Motor neuron (in vitro differentiated cells): ENCODE measurements at regions not wholly inside any gene's neighbourhood (a gene's known extent, or its start where the extent isn't known, plus 50 kb on each side); places are given as distances from the start of the nearest gene placed in this dataset.

Source experiments
- ATAC-seq, 8 experiments: fragments of 200-7000 bp; cut with Tn5 transposase; replicated peaks in 6 of 8; 2 replicates each; pipeline ENCODE4 v1.8.0; 2021; ENCODE audit warnings: mild to moderate bottlenecking in 8 of 8, moderate library complexity in 8 of 8
- H3K27ac ChIP-seq, 2 donors: fragments of 250-450 bp; sonication (Bioruptor Pico); 2 replicates each; pipeline ENCODE4 v1.9.0; 2021; ENCODE audit warnings: antibody characterized with exemption in 2 of 2, mild to moderate bottlenecking in 2 of 2, moderate library complexity in 1 of 2
- H3K4me1 ChIP-seq, 2 donors: fragments of 250-450 bp; sonication (Bioruptor Pico); replicated peaks in 1 of 2; 2 replicates each; pipeline ENCODE4 v1.6.1; 2021; ENCODE audit warnings: antibody characterized with exemption in 2 of 2, mild to moderate bottlenecking in 2 of 2, moderate library complexity in 1 of 2
- H3K4me3 ChIP-seq, 5 donors: fragments of 250-450 bp; sonication (Bioruptor Pico); 2 replicates each; pipeline ENCODE4 v1.9.0; 2021; ENCODE audit warnings: antibody characterized with exemption in 5 of 5, mild to moderate bottlenecking in 5 of 5, moderate library complexity in 4 of 5
- WGBS, 10 experiments: fragments of 450-650 bp; shearing (Covaris generic); methylation state at CpG; one replicate each; pipeline ENCODE4 v1.0.0; 2022; 5-methylcytosine and 5-hydroxymethylcytosine counted together
- in situ Hi-C, 9 experiments: fragments of 400-800 bp; cut with MboI; loops; one replicate each; pipeline ENCODE4 v1.15.0; 2021; ENCODE audit warnings: low sequenced_read_pairs in 9 of 9, low pct_unique_long_range_greater_than_20kb in 2 of 9; ENCODE audit not compliant: unreplicated experiment in 9 of 9

GRCh38 chr18:2303517-2304238 is 267.6 kb downstream of the METTL4 start:
- no peak overlapping the region for H3K27ac ChIP-seq
- H3K4me1 ChIP-seq = peaks cover 0 to 3% of the 10 kb centered on the region in 2 donors
- in situ Hi-C loops = no loop called here
- WGBS, 10 experiments = 20 to 92% (median 64%) methylated on average over 1 to 3 of the region's 3 CpGs; no CpG with 5 or more reads in 2 of the 10 experiments
- peak in 2 of 8 experiments; percentile 10 to 22 for ATAC-seq
- no peak overlapping the region for H3K4me3 ChIP-seq

DNA sequence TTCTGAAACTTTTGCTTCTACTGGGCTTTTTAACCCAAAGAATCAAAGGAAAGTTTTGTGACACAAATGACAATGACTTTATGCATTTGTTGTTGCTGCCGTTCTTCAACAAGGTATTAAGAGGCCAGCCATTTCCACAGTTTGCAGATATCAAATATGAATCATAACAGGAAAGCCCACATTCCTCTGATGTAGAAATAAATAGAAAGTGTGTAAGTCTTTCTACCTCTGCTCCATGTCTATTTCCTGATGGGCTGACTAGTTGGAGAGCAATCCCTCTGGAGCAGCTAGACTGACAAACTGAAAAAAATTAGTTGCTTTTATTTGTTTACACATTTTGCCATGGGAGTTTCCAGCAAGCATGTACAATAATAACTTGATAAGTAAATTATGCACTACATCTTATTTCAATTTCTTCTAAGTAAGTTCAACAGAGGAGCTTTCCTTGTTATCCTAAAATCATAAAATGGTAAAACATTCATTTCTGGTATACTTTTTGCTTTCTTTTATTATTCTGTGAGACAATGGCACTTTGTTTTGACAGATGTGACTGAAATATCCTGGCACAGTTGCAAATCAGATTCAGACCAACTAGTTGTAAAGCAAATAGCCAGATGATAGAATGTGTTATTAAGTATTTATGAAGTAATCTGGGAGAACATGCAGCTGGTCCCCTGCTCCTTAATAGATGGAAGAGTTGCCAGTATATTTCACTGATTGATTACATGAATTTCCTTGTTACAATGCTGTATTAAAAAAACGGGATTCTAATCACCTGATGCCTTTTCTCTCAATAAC is 266.7 kb downstream of the METTL4 start:
- Histone ChIP-seq H3K4me1 (peaks cover 0 to 3% of the 10 kb centered on the region in 2 donors), H3K4me3 (no peak overlapping the region), H3K27ac (no peak overlapping the region)
- in situ Hi-C loops = no loop called here
- peak in 3 of 8 experiments; percentile 24 to 39 (median 29) for ATAC-seq
- WGBS, 10 experiments = 0 to 71% (median 31%) methylated on average over 1 to 2 of the region's 2 CpGs; no CpG with 5 or more reads in 2 of the 10 experiments

GRCh38 chr18:2306606-2307005 is 264.7 kb downstream of the METTL4 start:
- H3K4me1 ChIP-seq = peaks cover 0 to 3% of the 10 kb centered on the region in 2 donors
- no peak overlapping the region for H3K4me3 ChIP-seq
- in situ Hi-C loops = no loop called here
- H3K27ac ChIP-seq = no peak overlapping the region
- ATAC-seq = no peak

GRCh38 chr18:2310886-2311285 is 260.4 kb downstream of the METTL4 start:
- ATAC-seq = no peak
- in situ Hi-C loops = no loop called here
- 32 to 100% (median 70%) methylated on average over 1 to 8 of the region's 9 CpGs; no CpG with 5 or more reads in 1 of the 10 experiments for WGBS, 10 experiments

GRCh38 chr18:2312440-2312839 is 258.9 kb downstream of the METTL4 start:
- no peak for ATAC-seq
- in situ Hi-C loops = no loop called here
- 45 to 100% (median 77%) methylated on average over 1 to 4 of the region's 4 CpGs for WGBS, 10 experiments
- Histone ChIP-seq H3K27ac (no peak overlapping the region), H3K4me3 (no peak overlapping the region), H3K4me1 (no peaks in the 10 kb centered on the region)

More at GRCh38 chr18:2310886-2311285, 260.4 kb downstream of the METTL4 start:
- H3K4me1 ChIP-seq = no peaks in the 10 kb centered on the region
- H3K27ac ChIP-seq = no peak overlapping the region
- H3K4me3 ChIP-seq = no peak overlapping the region

- Histone ChIP-seq H3K27ac (no peak overlapping the region), H3K4me3 (no peak overlapping the region), H3K4me1 (no peaks in the 10 kb centered on the region)
- WGBS, 10 experiments = 22 to 100% (median 88%) methylated on average over 1 to 3 of the region's 3 CpGs; no CpG with 5 or more reads in 1 of the 10 experiments
- ATAC-seq = no peak
- in situ Hi-C loops = no loop called here
These were observed 258.0 kb downstream of the METTL4 start for GRCh38 chr18:2313332-2313731.

GRCh38 chr18:2316082-2316750 is 255.1 kb downstream of the METTL4 start:
- in situ Hi-C loops = no loop called here
- H3K4me1 ChIP-seq = no peaks in the 10 kb centered on the region
- ATAC-seq = peak in 1 of 8 experiments; percentile 44
- WGBS, 10 experiments = 43 to 100% (median 83%) methylated on average over 1 to 3 of the region's 3 CpGs
- no peak overlapping the region for H3K27ac ChIP-seq
- no peak overlapping the region for H3K4me3 ChIP-seq

- WGBS, 10 experiments = 0 to 84% (median 72%) methylated on average over 1 to 5 of the region's 5 CpGs; no CpG with 5 or more reads in 1 of the 10 experiments
- in situ Hi-C loops = no loop called here
- Histone ChIP-seq H3K4me3 (no peak overlapping the region), H3K4me1 (no peaks in the 10 kb centered on the region), H3K27ac (no peak overlapping the region)
- peak in 2 of 8 experiments; percentile 73 to 78 for ATAC-seq
These were observed 254.3 kb downstream of the METTL4 start for GRCh38 chr18:2316751-2317696.

DNA sequence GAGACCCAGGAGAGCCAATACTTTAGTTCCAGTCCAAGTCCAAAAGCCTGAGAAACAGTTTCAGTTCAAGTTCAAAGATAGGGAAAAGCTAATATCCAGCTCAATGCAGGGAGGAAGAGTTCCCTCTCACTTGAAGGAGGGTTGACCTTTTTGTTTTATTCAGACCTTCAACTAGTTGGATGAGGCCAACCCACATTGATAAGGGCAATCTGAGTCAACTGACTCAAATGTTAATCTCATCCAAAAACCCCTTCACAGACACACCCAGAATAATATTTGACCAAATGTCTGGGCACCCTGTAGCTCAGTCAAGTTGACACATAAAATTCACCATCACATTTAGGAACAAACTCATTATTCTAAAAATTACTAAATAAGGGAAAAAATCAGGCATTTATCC is 246.8 kb downstream of the METTL4 start:
- in situ Hi-C loops = no loop called here
- no peaks in the 10 kb centered on the region for H3K4me1 ChIP-seq
- H3K4me3 ChIP-seq = no peak overlapping the region
- H3K27ac ChIP-seq = no peak overlapping the region
- no peak for ATAC-seq

DNA sequence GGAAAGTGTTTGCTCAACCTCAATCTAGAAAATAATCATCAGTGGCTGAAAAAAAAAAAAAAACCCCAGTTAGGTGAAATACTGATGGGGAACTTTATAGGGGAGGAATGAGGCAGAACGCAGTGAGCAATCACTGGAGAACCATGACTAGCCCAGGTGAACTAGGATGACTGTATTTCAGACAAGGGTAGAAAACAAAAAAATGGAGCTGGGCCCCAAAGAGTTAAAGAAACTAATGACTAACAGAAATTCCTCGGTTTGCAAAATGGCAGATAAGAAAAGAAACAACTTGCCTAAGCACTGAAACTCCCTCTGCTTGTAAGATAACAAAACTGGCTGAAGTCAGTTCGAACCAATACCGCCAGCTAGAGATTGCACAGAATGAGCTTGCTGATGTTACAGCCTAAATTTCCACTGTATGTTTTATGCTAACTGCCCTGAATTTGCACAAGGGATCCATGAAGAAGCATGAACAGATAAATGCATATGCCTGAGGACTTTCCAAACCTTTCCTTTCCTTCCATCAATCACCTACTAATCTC is 245.9 kb downstream of the METTL4 start:
- no peak overlapping the region for H3K27ac ChIP-seq
- 28 to 86% (median 62%) methylated on average over 1 to 4 of the region's 4 CpGs for WGBS, 10 experiments
- no peaks in the 10 kb centered on the region for H3K4me1 ChIP-seq
- in situ Hi-C loops = loop anchor here in 1 of 9 experiments (25.0 kb wide), 2 partner anchors 88 to 187 kb away; no protein-coding TSS in a partner anchor
- no peak overlapping the region for H3K4me3 ChIP-seq
- peak in 2 of 8 experiments; percentile 28 to 32 for ATAC-seq

DNA sequence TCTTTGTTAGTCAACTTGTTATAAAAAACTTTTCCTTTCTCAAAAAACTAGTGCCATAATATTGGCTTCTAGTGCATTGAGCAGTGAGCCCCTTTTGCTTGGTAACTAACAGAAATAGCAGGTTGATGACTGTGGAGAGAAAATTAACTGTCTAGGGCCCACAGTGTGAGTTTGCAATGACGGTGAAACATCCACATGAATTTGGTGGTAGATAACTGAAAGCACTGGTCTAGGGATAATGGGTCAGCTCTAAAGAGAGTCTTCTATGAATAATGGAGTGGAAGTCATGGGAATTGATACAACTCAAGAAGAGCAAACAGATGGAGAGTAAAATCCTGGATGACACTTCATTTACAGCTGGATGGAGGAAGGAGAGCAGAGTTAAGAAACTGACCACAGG is 245.4 kb downstream of the METTL4 start:
- WGBS, 10 experiments = 14 to 100% (median 83%) methylated on average over 1 of the region's 1 CpG; no CpG with 5 or more reads in 1 of the 10 experiments

GRCh38 chr18:2326999-2327398 is 244.3 kb downstream of the METTL4 start:
- 0 to 100% (median 81%) methylated on average over 1 to 5 of the region's 6 CpGs; no CpG with 5 or more reads in 2 of the 10 experiments for WGBS, 10 experiments
- ATAC-seq = no peak
- H3K27ac ChIP-seq = no peak overlapping the region
- H3K4me3 ChIP-seq = no peak overlapping the region
- H3K4me1 ChIP-seq = no peaks in the 10 kb centered on the region
- in situ Hi-C loops = loop anchor here in 1 of 9 experiments (25.0 kb wide), 2 partner anchors 90 to 185 kb away; no protein-coding TSS in a partner anchor

More for the DNA sequence above, 245.4 kb downstream of the METTL4 start:
- Histone ChIP-seq H3K4me1 (no peaks in the 10 kb centered on the region), H3K27ac (no peak overlapping the region), H3K4me3 (no peak overlapping the region)
- ATAC-seq = no peak
- in situ Hi-C loops = loop anchor here in 1 of 9 experiments (25.0 kb wide), 2 partner anchors 89 to 186 kb away; no protein-coding TSS in a partner anchor
